ENCODE measurements at regions not wholly inside any gene's neighbourhood (a gene's known extent, or its start where the extent isn't known, plus 50 kb on each side); places are given as distances from the start of the nearest gene placed in this dataset.

- Histone ChIP-seq H3K4me1 (ENCODE audit: control insufficient read depth, insufficient read depth, low read length) (no peaks in the 10 kb centered on the region), H2BK5ac (ENCODE audit: low read depth, low read length, poor library complexity, severe bottlenecking) (no peak overlapping the region), H4K20me1 (ENCODE audit: insufficient read depth, low read length) (no peaks in the 10 kb centered on the region), H3K4me3 (ENCODE audit: insufficient read depth, low read depth, low read length) (no peak overlapping the region), H3K9ac (ENCODE audit: low read depth, low read length) (no peak overlapping the region), H4K5ac (ENCODE audit: low read depth, low read length) (no peak overlapping the region), H3K56ac (ENCODE audit: extremely low read depth, insufficient read depth, low read length) (no peak overlapping the region), H4K91ac (ENCODE audit: insufficient read depth, low read depth, low read length) (no peak overlapping the region), H3K36me3 (ENCODE audit: control insufficient read depth, insufficient read depth, low read length) (no peaks in the 10 kb centered on the region), H3K79me1 (ENCODE audit: low read depth in 1 of 2, low read length in 2 of 2) (no peaks in the 10 kb centered on the region), H2AFZ (replicated peaks; ENCODE audit: low read length, poor library complexity) (no peak overlapping the region), H3K14ac (replicated peaks; ENCODE audit: low read depth, low read length) (no peak overlapping the region), H2AK5ac (ENCODE audit: low read depth, low read length) (no peak overlapping the region), H3K9me1 (ENCODE audit: insufficient read depth, low read length) (no peaks in the 10 kb centered on the region), H2BK120ac (ENCODE audit: low read depth, low read length) (no peak overlapping the region), H2BK20ac (ENCODE audit: low read depth, low read length) (no peak overlapping the region), H3K27me3 (ENCODE audit: control insufficient read depth, insufficient read depth, low read length) (no peaks in the 10 kb centered on the region), H2AK9ac (replicated peaks; ENCODE audit: low read depth, low read length, poor library complexity) (no peak overlapping the region), H3K4me2 (ENCODE audit: low read depth, low read length) (no peak overlapping the region), H3K9me3 (ENCODE audit: control insufficient read depth, insufficient read depth, low read length) (peaks cover 2% of the 10 kb centered on the region), H3K23ac (ENCODE audit: low read depth, low read length) (no peak overlapping the region), H3K27ac (ENCODE audit: insufficient read depth, low read length) (no peak overlapping the region), H2BK15ac (ENCODE audit: low read depth, low read length) (no peak overlapping the region), H3K4ac (ENCODE audit: low read depth, low read length) (no peak overlapping the region), H3K18ac (ENCODE audit: low read depth, low read length) (no peak overlapping the region), H4K8ac (ENCODE audit: low read depth in 2 of 2, low read length in 2 of 2) (no peak overlapping the region)
- DNase-seq = no peak
- ChIA-PET POLR2A (ENCODE audit: unreplicated experiment) (no interaction called here), CTCF (no interaction called here)
- in situ Hi-C loops (cut with MboI; ENCODE audit: low sequenced_read_pairs) (no loop called here), dilution Hi-C loops (cut with HindIII; ENCODE audit: low sequenced_read_pairs, unreplicated experiment) (no loop called here), intact Hi-C loops (cut with micrococcal nuclease) (no loop called here)
- ATAC-seq (ENCODE audit: low read depth) = no peak
- whole genome bisulfite sequencing, 2 experiments (ENCODE audit: extremely low coverage in 2 of 2, insufficient read length in 1 of 2) = no CpG with 5 or more reads among the region's 3 CpGs
- no TSS peak for BruUV-seq (replicated peaks)
- TF ChIP-seq RCOR1 (IDR thresholded peaks at IDR 0.05; ENCODE audit: insufficient replicate concordance, low read length) (no peak), MAZ (IDR thresholded peaks at IDR 0.05; ENCODE audit: borderline replicate concordance, low read depth, low read length) (no peak), CEBPB (IDR thresholded peaks at IDR 0.05; ENCODE audit: low read depth, low read length) (no peak), SMC3 (IDR thresholded peaks at IDR 0.05; ENCODE audit: low read depth, low read length) (no peak)
- TF ChIP-seq, protein P1, sequence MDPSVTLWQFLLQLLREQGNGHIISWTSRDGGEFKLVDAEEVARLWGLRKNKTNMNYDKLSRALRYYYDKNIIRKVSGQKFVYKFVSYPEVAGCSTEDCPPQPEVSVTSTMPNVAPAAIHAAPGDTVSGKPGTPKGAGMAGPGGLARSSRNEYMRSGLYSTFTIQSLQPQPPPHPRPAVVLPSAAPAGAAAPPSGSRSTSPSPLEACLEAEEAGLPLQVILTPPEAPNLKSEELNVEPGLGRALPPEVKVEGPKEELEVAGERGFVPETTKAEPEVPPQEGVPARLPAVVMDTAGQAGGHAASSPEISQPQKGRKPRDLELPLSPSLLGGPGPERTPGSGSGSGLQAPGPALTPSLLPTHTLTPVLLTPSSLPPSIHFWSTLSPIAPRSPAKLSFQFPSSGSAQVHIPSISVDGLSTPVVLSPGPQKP (IDR thresholded peaks at IDR 0.05; ENCODE audit: borderline replicate concordance, low read depth, low read length) = no peak
- TF ChIP-seq, protein P2, sequence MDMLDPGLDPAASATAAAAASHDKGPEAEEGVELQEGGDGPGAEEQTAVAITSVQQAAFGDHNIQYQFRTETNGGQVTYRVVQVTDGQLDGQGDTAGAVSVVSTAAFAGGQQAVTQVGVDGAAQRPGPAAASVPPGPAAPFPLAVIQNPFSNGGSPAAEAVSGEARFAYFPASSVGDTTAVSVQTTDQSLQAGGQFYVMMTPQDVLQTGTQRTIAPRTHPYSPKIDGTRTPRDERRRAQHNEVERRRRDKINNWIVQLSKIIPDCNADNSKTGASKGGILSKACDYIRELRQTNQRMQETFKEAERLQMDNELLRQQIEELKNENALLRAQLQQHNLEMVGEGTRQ (IDR thresholded peaks at IDR 0.05; ENCODE audit: low read depth, low read length) = no peak
Observed at GRCh38 chr2:103007086-103007485, 245.3 kb downstream of the TMEM182 start.
